ENCODE measurements at regions not wholly inside any gene's neighbourhood (a gene's known extent, or its start where the extent isn't known, plus 50 kb on each side); places are given as distances from the start of the nearest gene placed in this dataset.

GRCh38 chr3:30346933-30347320, 259.5 kb upstream of the TGFBR2 start:
- POLR2A ChIA-PET: no interaction called here
- CTCF ChIA-PET: interaction anchor here (0.9 kb wide), 1 partner anchor 13 kb away, joined by 3 read pairs; no protein-coding TSS in a partner anchor

GRCh38 chr3:30347679-30348216, 258.7 kb upstream of the TGFBR2 start:
- CTCF ChIA-PET: no interaction called here

GRCh38 chr3:30349507-30349906, 256.9 kb upstream of the TGFBR2 start:
- CTCF ChIA-PET: no interaction called here
- POLR2A ChIA-PET: no interaction called here

More at GRCh38 chr3:30347679-30348216, 258.7 kb upstream of the TGFBR2 start:
- POLR2A ChIA-PET: no interaction called here

GRCh38 chr3:30350011-30350410, 256.4 kb upstream of the TGFBR2 start:
- ChIA-PET CTCF (no interaction called here), POLR2A (no interaction called here)

GRCh38 chr3:30350901-30351300, 255.5 kb upstream of the TGFBR2 start:
- ChIA-PET POLR2A (no interaction called here), CTCF (no interaction called here)

- POLR2A ChIA-PET: no interaction called here
- CTCF ChIA-PET: interaction anchor here (1.7 kb wide), 1 partner anchor 17 kb away, joined by 4 read pairs; no protein-coding TSS in a partner anchor
These were observed 253.7 kb upstream of the TGFBR2 start for GRCh38 chr3:30352410-30353318.

GRCh38 chr3:30353711-30354467, 252.5 kb upstream of the TGFBR2 start:
- CTCF ChIA-PET: interaction anchor here (1.7 kb wide), 1 partner anchor 19 kb away, joined by 4 read pairs; no protein-coding TSS in a partner anchor
- POLR2A ChIA-PET: no interaction called here

- POLR2A ChIA-PET: no interaction called here
- CTCF ChIA-PET: interaction anchor here (1.7 kb wide), 1 partner anchor 19 kb away, joined by 4 read pairs; no protein-coding TSS in a partner anchor
These were observed 251.9 kb upstream of the TGFBR2 start for GRCh38 chr3:30354513-30354912.

- POLR2A ChIA-PET: no interaction called here
- CTCF ChIA-PET: no interaction called here
These were observed 251.4 kb upstream of the TGFBR2 start for GRCh38 chr3:30354972-30355371.

- CTCF ChIA-PET: no interaction called here
- POLR2A ChIA-PET: no interaction called here
These were observed 250.8 kb upstream of the TGFBR2 start for GRCh38 chr3:30355622-30356021.

GRCh38 chr3:30356866-30357753, 249.3 kb upstream of the TGFBR2 start:
- ChIA-PET POLR2A (no interaction called here), CTCF (no interaction called here)

GRCh38 chr3:30357897-30358296, 248.5 kb upstream of the TGFBR2 start:
- POLR2A ChIA-PET: no interaction called here
- CTCF ChIA-PET: no interaction called here

- ChIA-PET POLR2A (no interaction called here), CTCF (interaction anchor here (1.3 kb wide), 1 partner anchor 39 kb away, joined by 4 read pairs; no protein-coding TSS in a partner anchor)
These were observed 247.5 kb upstream of the TGFBR2 start for GRCh38 chr3:30358871-30359270.

GRCh38 chr3:30368978-30369377, 237.4 kb upstream of the TGFBR2 start:
- ChIA-PET POLR2A (no interaction called here), CTCF (interaction anchor here (0.6 kb wide), 1 partner anchor 763 kb away, joined by 3 read pairs; no protein-coding TSS in a partner anchor)

GRCh38 chr3:30370681-30371271, 235.6 kb upstream of the TGFBR2 start:
- CTCF ChIA-PET: no interaction called here

GRCh38 chr3:30372837-30373236, 233.6 kb upstream of the TGFBR2 start:
- CTCF ChIA-PET: no interaction called here
- POLR2A ChIA-PET: no interaction called here

More at GRCh38 chr3:30370681-30371271, 235.6 kb upstream of the TGFBR2 start:
- POLR2A ChIA-PET: no interaction called here

- ChIA-PET POLR2A (no interaction called here), CTCF (interaction anchor here (0.5 kb wide), 1 partner anchor 13 kb away, joined by 3 read pairs; no protein-coding TSS in a partner anchor)
These were observed 221.8 kb upstream of the TGFBR2 start for GRCh38 chr3:30384546-30385072.

GRCh38 chr3:30393079-30393478, 213.3 kb upstream of the TGFBR2 start:
- POLR2A ChIA-PET: no interaction called here
- CTCF ChIA-PET: no interaction called here

- POLR2A ChIA-PET: no interaction called here
- CTCF ChIA-PET: no interaction called here
These were observed 209.4 kb upstream of the TGFBR2 start for GRCh38 chr3:30397030-30397429.
